ENCODE measurements at regions not wholly inside any gene's neighbourhood (a gene's known extent, or its start where the extent isn't known, plus 50 kb on each side); places are given as distances from the start of the nearest gene placed in this dataset.
"Not testable (repeated sequence)": the region's sequence is repeated elsewhere in the genome, so short reads cannot be mapped to it uniquely, and the experiment has no call there.

DNA sequence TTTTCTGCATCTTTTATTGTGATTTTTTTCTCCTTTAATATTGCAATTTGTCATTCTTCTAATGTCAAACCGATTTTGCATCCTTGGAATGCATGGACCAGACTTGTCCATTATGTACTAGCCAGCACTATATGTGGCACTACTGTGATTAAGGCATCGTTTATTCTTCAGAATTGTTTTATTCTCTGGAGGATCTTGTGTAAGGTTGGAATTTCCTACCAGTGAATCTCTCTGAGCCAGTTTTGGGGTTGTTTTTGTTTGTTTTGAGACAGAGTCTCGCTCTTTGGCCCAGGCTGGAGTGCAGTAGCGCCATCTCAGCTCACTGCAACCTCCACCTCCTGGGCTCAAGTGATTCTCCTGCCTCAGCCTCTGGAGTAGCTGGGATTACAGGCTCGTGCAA, 58.5 kb downstream of the IGLL5 start:
- DNase-seq (ENCODE audit: low read depth in 2 of 3, low spot score in 1 of 3) = no peak

DNA sequence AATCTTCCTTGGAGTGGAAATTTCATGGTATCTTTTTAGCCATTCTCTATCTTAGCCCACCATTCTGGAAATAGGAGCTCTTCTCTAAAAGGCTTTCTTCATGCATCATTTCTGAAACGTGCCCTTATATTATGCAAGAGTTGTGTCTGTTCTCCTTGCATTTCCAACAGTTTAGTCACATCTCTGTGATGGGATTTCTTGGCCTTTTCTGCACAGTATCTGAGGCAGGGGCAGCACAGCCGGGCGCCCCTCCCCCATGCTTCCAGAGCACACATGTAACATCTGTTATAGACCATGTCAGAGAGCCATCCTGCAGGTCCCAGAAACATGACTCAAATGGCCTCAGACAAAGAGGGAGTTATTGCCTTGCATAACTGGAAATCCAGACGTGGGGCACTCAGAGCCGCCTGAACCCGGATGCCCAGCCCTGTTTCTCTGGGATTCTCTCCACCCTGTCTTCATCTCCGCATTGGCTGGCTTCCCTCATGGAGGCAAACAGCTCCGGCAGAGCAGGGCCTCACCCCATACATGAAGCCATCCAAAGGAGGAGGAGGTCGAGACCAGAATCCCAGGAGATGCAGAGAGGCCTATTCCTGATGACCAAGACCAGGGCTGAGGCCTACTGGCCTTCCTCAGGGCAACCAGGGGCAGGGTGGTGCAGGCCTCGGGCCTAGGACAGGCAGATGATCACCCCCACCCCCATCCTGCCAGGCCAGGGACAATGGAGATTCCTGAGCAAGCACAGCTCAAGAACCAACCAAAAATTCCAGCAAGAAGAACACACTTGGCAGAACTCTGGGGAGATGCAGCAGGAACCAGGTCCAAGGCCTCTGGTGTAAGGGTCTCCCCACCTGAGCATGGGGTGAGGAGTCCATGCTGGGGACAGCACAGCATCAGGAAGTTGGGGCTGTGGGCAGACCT, 61.3 kb downstream of the IGLL5 start:
- DNase-seq (ENCODE audit: low read depth in 2 of 3, low spot score in 1 of 3) = no peak

- DNase-seq (ENCODE audit: low read depth in 2 of 3, low spot score in 1 of 3) = no peak
These were observed 62.3 kb downstream of the IGLL5 start for GRCh38 chr22:22949953-22950352.

- no peak for DNase-seq (ENCODE audit: low read depth in 2 of 3, low spot score in 1 of 3)
These were observed 63.4 kb downstream of the IGLL5 start for GRCh38 chr22:22951035-22951434.

DNA sequence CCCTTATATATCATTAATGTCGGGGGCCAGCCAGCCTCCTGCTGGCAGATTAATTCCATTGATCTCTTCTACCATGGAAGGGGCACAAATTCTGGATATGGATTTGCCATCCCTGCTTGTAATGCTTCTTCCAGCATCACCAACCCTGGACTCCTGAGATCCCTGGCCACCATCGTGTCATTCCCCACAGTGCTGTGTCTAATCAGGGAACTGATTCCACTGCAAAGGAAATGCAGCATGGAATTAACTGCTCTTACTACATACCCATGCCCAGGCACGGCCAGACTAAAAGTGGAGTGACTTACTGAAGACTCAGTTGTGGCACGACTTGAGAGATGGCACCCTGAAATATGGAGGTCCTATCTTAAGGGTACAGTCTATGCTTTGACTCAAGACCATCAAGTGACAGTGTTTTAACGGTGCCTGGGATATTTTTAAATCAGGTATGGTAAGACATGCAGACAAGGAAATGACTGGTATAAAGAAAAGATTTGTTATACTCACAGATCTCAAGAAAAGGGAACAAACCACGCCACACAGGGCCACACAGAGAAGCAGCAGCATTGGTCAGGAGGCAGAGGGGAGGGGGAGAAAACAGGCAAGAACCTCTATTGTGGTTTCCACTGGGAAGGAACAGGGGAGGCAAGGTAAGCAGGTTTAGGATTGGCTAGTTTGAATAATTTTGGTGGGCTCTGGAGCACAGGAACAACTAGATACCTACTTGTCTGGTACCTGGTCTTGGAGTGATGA, 65.1 kb downstream of the IGLL5 start:
- DNase-seq (ENCODE audit: low read depth in 2 of 3, low spot score in 1 of 3) = no peak

DNA sequence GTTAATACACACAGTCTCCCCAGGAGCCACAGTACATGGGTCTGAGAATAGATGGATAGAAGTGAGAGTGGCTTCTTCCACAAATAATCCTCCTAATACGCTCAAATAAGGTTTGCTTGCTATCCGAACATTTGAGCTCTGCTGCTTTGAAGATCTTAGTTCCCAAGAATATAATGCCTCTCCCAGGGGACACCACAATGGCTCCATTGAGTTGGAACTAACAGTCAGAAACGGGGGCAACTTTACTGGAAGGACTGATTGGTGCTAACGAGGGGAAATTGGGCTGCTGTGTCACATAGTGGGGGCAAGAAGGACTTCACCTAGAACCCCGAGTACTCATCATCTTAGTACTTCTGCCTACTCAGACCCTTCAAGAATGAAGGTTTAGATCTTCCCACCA, 66.2 kb downstream of the IGLL5 start:
- no peak for DNase-seq (ENCODE audit: low read depth in 2 of 3, low spot score in 1 of 3)

DNA sequence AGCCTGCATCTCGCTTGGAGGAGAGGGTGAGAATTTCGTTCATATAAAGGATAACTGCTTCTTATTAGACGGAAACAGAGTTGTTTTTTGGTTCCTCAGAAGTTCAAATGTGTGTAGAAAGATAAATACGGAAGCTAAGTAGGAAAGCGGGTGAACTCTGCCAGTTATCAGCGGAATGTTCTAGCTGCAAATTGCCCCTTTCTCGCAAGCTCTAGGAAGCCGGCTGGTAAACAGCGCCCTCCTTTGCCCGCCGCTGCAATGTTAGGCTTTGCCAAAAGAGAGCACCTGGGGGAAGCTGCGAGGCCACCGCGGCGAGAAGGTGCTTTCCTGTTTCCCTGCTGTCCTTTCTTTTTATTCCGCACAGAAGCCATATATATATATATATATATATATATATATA, 67.0 kb downstream of the IGLL5 start:
- no peak for DNase-seq (ENCODE audit: low read depth in 2 of 3, low spot score in 1 of 3)

- DNase-seq (ENCODE audit: low read depth in 2 of 3, low spot score in 1 of 3) = no peak
These were observed 67.7 kb downstream of the IGLL5 start for GRCh38 chr22:22955276-22955798.

DNA sequence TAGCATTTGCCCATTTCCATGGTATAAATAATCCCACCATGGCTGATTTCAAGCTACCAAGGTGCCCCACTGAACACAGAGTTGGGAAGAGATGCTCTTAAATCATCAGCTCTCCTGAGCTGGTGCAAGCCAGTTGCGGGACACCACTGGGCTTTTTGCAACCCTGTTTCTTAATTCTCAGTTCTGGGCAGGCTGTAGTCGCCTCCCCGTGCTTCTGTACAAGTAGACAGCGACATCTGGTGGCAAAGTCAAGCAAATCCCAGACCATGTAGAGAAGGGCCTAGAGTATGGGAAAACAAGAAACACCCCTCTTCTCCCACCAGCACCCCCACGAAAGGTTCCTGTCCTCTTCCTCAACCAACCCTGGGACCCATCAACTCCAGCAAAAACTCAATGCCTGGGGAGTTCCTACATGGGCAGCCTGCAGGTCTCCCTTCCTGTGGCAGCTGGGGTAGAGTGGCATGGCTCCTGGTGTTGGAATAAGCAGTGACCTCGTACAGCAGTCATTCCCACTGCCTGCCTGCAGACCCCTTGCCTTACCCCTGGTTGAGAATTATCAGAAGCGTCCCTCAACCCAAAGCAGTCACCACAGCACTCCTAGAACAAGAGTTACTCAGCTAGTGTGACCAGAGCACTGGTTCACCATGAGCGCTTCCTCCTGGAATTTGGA, 68.4 kb downstream of the IGLL5 start:
- peak; percentile 33 to 71 (median 36) for DNase-seq (ENCODE audit: low read depth in 2 of 3, low spot score in 1 of 3)

DNA sequence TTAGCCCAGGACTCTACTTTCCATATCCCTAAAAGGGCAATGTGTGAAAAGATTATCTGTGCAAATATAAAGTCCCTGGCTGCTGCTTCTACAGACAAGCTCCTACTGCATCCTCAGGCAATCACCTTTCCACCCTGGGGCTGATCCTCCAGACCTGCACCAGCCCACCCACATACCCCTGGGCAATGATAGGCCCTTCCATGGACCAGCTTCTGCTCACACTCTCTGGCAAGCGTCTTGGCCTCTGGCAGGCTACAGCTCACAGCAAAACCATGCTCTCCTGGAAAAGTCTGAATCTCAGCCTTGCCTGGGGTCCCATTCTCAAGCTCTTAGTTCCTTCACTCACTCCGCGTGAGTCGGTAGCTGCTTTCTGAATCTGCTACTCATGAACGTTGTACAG, 69.5 kb downstream of the IGLL5 start:
- DNase-seq (ENCODE audit: low read depth in 2 of 3, low spot score in 1 of 3) = no peak

DNA sequence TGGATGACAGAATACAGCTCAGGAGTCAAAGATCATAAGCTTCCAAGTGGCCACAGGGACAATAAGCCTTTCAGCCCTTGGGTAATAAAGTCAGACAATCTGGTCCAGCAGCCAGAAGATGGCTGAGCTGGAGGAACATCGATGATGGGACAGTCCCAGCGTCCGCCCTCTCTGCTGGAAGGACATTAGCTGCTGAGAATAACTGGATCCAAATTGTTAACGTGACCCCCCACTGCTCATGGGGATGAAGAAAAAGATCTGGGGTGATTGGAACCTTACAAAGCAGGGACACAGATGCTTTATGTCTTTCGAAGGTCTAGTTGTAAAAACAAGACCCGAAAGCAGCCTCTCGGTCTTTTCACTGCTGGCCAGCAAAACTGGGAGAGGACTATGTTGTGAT, 71.0 kb downstream of the IGLL5 start:
- DNase-seq (ENCODE audit: low read depth in 2 of 3, low spot score in 1 of 3) = no peak

DNA sequence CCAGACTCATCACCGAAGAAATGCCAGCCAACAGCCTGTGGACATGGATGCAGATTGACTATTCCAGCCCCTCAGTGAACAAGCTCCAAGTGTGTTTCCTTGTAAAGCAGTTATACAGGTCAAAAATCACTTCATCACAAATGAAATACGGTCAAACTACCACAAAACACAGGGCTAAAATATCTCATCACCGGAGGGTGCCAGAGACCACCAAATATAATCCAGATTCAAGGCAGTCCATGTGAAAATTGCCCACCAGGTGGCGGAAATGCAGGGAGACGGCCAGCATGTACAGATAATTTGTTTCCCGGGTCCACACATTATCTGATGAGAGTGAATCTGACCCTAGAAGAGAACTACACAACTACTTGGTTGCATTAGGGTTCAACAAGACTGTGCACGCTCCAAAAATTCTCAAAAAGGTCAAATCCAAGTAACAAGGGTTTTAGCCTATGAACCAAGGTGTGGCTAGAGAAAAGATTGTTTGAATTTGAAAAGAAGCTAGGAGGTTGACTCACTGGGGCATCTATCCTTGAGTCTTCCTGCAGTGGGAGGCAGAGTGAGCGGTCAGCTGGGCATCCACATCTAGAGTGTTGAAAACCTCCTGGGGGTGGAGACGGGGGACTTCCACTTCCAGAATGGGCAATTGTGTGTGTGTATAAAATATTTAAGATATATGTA, 71.7 kb downstream of the IGLL5 start:
- peak in 2 of 3 donors; percentile 55 to 79 for DNase-seq (ENCODE audit: low read depth in 2 of 3, low spot score in 1 of 3)

- DNase-seq (ENCODE audit: low read depth in 2 of 3, low spot score in 1 of 3) = no peak
These were observed 72.7 kb downstream of the IGLL5 start for GRCh38 chr22:22960307-22960706.

DNA sequence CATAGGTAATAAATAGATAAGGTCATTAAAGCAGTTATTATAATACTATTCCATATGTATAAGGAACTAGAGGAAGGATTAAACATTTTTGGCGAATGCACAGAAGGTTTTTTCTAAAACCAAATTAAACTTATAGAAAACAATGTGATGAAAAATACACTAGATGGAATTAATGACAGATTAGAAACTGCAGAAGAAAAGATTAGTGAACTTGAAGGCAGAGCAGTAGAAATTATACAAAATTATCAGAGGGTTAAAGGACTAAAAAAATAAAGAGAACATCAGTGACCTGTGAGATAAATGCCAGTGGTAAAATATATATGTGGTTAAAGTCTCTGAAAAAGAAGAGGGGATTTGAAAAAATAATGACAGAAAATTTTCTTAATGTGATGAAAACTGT, 74.0 kb downstream of the IGLL5 start:
- DNase-seq (ENCODE audit: low read depth in 2 of 3, low spot score in 1 of 3) = no peak

- no peak for DNase-seq (ENCODE audit: low read depth in 2 of 3, low spot score in 1 of 3)
These were observed 80.8 kb downstream of the IGLL5 start for GRCh38 chr22:22968366-22968765.

DNA sequence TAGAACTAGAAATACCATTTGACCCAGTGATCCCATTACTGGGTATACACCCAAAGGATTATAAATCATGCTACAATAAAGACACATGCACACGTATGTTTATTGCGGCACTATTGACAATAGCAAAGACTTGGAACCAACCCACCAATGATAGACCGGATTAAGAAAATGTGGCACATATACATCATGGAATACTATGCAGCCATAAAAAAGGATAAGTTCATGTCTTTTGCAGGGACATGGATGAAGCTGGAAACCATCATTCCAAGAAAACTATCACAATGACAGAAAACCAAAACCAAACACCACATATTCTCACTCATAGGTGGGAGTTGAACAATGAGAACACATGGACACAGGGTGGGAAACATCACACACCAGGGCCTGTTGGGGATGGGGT, 85.0 kb downstream of the IGLL5 start:
- not testable (repeated sequence) for DNase-seq (ENCODE audit: low read depth in 2 of 3, low spot score in 1 of 3)

DNA sequence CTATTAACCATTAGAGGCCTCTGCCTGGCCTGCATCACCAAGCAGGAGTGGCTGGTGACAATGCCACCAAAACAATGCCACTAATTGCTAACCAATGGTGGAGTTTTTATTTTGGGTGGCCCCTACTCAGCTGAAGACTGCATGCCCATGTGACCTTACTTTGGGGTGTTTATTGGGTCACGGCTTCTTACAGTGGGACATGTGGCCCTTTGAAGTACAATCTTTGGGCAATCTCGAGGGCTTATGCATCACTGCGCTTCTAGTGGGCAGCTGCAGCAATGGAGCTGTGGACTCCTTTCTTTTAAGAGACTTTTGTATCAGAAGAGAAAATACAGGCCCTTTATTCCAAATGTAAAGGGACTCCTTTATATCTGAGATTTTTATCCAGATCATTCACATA, 85.7 kb downstream of the IGLL5 start:
- no peak for DNase-seq (ENCODE audit: low read depth in 2 of 3, low spot score in 1 of 3)

- no peak for DNase-seq (ENCODE audit: low read depth in 2 of 3, low spot score in 1 of 3)
These were observed 86.5 kb downstream of the IGLL5 start for GRCh38 chr22:22974156-22974555.

DNA sequence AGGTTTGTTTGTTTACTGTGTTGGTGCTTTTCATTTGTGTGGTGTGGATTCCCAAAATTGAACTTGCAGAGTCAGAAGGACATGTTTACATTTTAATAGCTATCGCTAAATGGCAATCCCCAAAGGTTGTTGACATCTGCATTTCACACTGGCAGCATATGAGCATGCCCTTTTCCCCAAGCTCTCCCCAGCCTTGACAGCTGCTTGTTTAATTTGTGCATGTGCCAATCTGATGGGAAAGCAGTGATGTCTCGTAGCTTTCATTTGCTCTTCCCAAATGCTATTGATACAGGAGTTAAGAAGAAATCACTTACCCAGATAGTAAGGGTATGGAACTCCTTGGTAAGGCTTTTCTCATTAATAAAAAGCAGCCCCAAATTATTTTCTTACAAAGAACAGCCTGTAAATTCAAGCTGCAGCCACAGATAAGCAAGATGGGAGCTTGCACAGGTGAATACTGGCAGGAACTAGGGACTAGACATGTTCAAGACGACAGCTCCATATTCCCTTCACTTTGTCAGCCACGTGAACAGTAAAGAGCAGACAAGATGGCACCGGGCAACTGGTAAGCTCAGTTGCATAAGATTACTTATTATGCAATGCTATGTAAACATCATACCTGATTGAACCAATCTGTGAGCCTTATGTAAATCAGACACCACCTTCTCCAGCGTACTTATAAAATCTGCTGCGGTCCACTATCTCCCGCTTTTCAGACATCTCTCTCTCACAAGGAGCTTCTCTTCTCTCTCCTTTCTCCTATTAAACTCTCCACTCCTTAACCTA, 87.4 kb downstream of the IGLL5 start:
- DNase-seq (ENCODE audit: low read depth in 2 of 3, low spot score in 1 of 3) = no peak

Measured in stimulated activated CD4-positive, alpha-beta T cell treated with anti-CD3 and anti-CD28 coated beads, Interleukin-12 subunit alpha, Interleukin-12 subunit beta, amount 100 ng/mL, for 48 hours (primary cell).